Endodermal cell (in vitro differentiated cells): ENCODE measurements at regions not wholly inside any gene's neighbourhood (a gene's known extent, or its start where the extent isn't known, plus 50 kb on each side); places are given as distances from the start of the nearest gene placed in this dataset.
A peak's percentile ranks its signal among the peaks of the same experiment; 100 is the strongest.

Experiments
- DNase-seq: peaks from one replicate; pipeline ENCODE4 v3.0.0-alpha.2; 2017
- H3K27ac ChIP-seq: 2 replicates; pipeline ENCODE4 v1.5.1; 2013; ENCODE audit warnings: mild to moderate bottlenecking, low read depth, low read length, moderate library complexity
- H3K27me3 ChIP-seq: 2 replicates; pipeline ENCODE4 v1.6.1; 2013; ENCODE audit warnings: mild to moderate bottlenecking, low read length, moderate library complexity; ENCODE audit not compliant: insufficient read depth, control insufficient read depth, poor library complexity, severe bottlenecking
- H3K36me3 ChIP-seq: 2 replicates; pipeline ENCODE4 v1.7.0; 2013; ENCODE audit warnings: mild to moderate bottlenecking, low read length, moderate library complexity; ENCODE audit not compliant: control insufficient read depth, insufficient read depth
- H3K4me1 ChIP-seq: one replicate; pipeline ENCODE4 v1.7.0; 2013; ENCODE audit warnings: low read length; ENCODE audit not compliant: control insufficient read depth, insufficient read depth
- H3K4me3 ChIP-seq: 2 replicates; pipeline ENCODE4 v1.5.1; 2013; ENCODE audit warnings: mild to moderate bottlenecking, low read length, moderate library complexity
- H3K9ac ChIP-seq: 2 replicates; pipeline ENCODE4 v1.6.1; 2013; ENCODE audit warnings: mild to moderate bottlenecking, low read length, moderate library complexity; ENCODE audit not compliant: poor library complexity, severe bottlenecking; ENCODE audit errors: extremely low read depth
- H3K9me3 ChIP-seq: 2 replicates; pipeline ENCODE4 v1.6.1; 2013; ENCODE audit warnings: mild to moderate bottlenecking, low read length, moderate library complexity; ENCODE audit not compliant: control insufficient read depth
- H3K27ac Mint-ChIP-seq: 2 replicates; pipeline ENCODE4 v1.8.0; 2020; ENCODE audit warnings: mixed read lengths
- H3K27me3 Mint-ChIP-seq: 2 replicates; pipeline ENCODE4 v1.8.0; 2021; ENCODE audit warnings: mild to moderate bottlenecking, mixed read lengths; ENCODE audit not compliant: insufficient read depth
- H3K36me3 Mint-ChIP-seq: 2 replicates; pipeline ENCODE4 v1.8.0; 2020; ENCODE audit warnings: low read depth, mixed read lengths
- H3K4me1 Mint-ChIP-seq: 2 replicates; pipeline ENCODE4 v1.8.0; 2020; ENCODE audit warnings: mixed read lengths
- H3K4me3 Mint-ChIP-seq: 2 replicates; pipeline ENCODE4 v1.8.0; 2020; ENCODE audit warnings: mild to moderate bottlenecking, moderate library complexity, mixed read lengths
- H3K9me3 Mint-ChIP-seq: 2 replicates; pipeline ENCODE4 v1.8.0; 2020; ENCODE audit warnings: mild to moderate bottlenecking, mixed read lengths
- WGBS, 2 experiments: methylation state at CpG; one replicate each; pipeline versions ENCODE4 v1.1.5 to v1.1.7; 2013; ENCODE audit warnings: missing lambda C conversion rate in 2 of 2, mixed read lengths in 1 of 2; ENCODE audit not compliant: insufficient coverage in 1 of 2, insufficient read length in 1 of 2; 5-methylcytosine and 5-hydroxymethylcytosine counted together
- TF ChIP-seq, protein P1 (sequence below): fragments of 200-600 bp; sonication (generic); conservative IDR thresholded peaks from 2 replicates; pipeline ENCODE4 v1.5.0; 2021; ENCODE audit warnings: antibody characterized with exemption, mild to moderate bottlenecking

DNA sequence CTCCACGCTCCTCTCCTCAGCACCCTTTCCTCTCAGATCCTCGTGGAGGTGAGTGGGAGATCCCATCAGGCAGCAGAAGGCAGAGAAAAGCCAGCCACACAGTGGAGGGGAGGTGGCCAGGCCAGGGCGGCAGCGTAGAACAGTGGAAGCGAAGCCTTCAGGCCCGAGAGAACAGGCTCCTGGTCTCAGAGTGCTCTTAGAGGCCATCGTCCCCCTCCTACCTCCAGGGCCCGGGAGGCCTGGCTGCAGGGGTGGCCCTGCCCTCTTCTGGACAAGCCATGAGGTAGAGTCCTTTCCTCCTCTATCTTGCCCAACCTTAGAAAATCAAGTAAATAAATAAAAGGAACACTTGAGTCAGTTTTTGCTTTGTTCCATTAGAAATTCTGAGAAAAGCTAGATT, 202.0 kb downstream of the KATNAL1 start:
- no peaks in the 10 kb centered on the region for H3K27me3 ChIP-seq
- H3K4me1 Mint-ChIP-seq, result peaks cover 5% of the 10 kb centered on the region
- no peaks in the 10 kb centered on the region for H3K36me3 ChIP-seq
- H3K9me3 Mint-ChIP-seq, result no peaks in the 10 kb centered on the region
- TF ChIP-seq, protein P1, sequence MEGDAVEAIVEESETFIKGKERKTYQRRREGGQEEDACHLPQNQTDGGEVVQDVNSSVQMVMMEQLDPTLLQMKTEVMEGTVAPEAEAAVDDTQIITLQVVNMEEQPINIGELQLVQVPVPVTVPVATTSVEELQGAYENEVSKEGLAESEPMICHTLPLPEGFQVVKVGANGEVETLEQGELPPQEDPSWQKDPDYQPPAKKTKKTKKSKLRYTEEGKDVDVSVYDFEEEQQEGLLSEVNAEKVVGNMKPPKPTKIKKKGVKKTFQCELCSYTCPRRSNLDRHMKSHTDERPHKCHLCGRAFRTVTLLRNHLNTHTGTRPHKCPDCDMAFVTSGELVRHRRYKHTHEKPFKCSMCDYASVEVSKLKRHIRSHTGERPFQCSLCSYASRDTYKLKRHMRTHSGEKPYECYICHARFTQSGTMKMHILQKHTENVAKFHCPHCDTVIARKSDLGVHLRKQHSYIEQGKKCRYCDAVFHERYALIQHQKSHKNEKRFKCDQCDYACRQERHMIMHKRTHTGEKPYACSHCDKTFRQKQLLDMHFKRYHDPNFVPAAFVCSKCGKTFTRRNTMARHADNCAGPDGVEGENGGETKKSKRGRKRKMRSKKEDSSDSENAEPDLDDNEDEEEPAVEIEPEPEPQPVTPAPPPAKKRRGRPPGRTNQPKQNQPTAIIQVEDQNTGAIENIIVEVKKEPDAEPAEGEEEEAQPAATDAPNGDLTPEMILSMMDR, result peak; percentile 72
- H3K4me3 Mint-ChIP-seq, result no peak overlapping the region
- H3K27ac ChIP-seq, result no peak overlapping the region
- 81% methylated on average over 8 of the region's 8 CpGs; no CpG with 5 or more reads in 1 of the 2 experiments for WGBS, 2 experiments
- no peak overlapping the region for H3K4me3 ChIP-seq
- DNase-seq, result peak; percentile 79
- H3K27ac Mint-ChIP-seq, result peak overlapping the region; percentile 67
- no peak overlapping the region for H3K9ac ChIP-seq
- H3K9me3 ChIP-seq, result no peaks in the 10 kb centered on the region
- H3K36me3 Mint-ChIP-seq, result no peaks in the 10 kb centered on the region
- H3K4me1 ChIP-seq, result no peaks in the 10 kb centered on the region
- H3K27me3 Mint-ChIP-seq, result no peaks in the 10 kb centered on the region

DNA sequence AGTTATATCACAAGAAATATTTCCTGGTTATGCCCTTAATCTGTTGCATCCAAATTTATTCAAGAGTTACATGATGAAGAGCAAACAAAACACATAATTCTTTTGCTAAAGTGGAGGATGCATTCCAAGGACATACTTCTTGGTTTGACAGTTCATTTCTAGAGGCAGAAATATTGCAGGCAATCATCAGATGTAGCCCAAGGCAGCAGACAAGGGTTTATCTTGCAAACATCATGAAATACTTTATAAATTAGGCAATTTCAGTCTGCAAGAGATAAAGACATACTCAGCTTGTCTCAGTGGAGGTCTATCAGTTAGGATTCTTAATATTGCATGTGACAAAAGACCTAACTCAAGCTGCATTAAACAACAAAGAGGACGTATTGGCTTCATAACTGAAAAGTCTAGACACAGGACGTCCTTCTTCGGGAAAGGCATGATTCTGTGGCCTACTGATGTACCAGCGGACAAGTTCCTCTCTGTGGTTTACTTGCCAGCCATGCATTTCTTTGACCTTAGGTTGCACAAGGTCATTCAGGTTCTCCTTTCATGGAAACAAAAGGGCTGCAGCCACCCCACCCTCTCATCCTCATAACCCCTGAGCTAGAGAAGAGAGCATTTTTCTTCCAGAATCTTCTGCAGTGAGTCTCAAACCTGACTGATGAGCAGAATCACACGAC, 204.1 kb downstream of the KATNAL1 start:
- TF ChIP-seq, protein P1, result no peak

GRCh38 chr13:30100226-30100625, 207.1 kb downstream of the KATNAL1 start:
- Histone ChIP-seq H3K9ac (no peak overlapping the region), H3K36me3 (no peaks in the 10 kb centered on the region), H3K9me3 (no peaks in the 10 kb centered on the region), H3K4me3 (no peak overlapping the region), H3K27ac (no peak overlapping the region), H3K4me1 (no peaks in the 10 kb centered on the region), H3K27me3 (no peaks in the 10 kb centered on the region)
- TF ChIP-seq, protein P1, result no peak
- peaks cover 6% of the 10 kb centered on the region for H3K4me1 Mint-ChIP-seq
- no peak overlapping the region for H3K27ac Mint-ChIP-seq
- H3K9me3 Mint-ChIP-seq, result no peaks in the 10 kb centered on the region
- H3K4me3 Mint-ChIP-seq, result no peak overlapping the region
- peak; percentile 18 for DNase-seq
- no peaks in the 10 kb centered on the region for H3K36me3 Mint-ChIP-seq
- 97 to 100% methylated on average over 2 to 4 of the region's 4 CpGs for WGBS, 2 experiments
- no peaks in the 10 kb centered on the region for H3K27me3 Mint-ChIP-seq

More for the DNA sequence above, 204.1 kb downstream of the KATNAL1 start:
- H3K4me1 Mint-ChIP-seq, result peaks cover 7% of the 10 kb centered on the region
- DNase-seq, result peak; percentile 12
- Histone ChIP-seq H3K9ac (no peak overlapping the region), H3K4me1 (no peaks in the 10 kb centered on the region), H3K27ac (no peak overlapping the region), H3K27me3 (no peaks in the 10 kb centered on the region), H3K36me3 (no peaks in the 10 kb centered on the region), H3K9me3 (no peaks in the 10 kb centered on the region), H3K4me3 (no peak overlapping the region)
- no peaks in the 10 kb centered on the region for H3K36me3 Mint-ChIP-seq
- no peak overlapping the region for H3K27ac Mint-ChIP-seq
- no peak overlapping the region for H3K4me3 Mint-ChIP-seq
- 87 to 93% methylated on average over 4 to 5 of the region's 5 CpGs for WGBS, 2 experiments
- H3K27me3 Mint-ChIP-seq, result no peaks in the 10 kb centered on the region
- no peaks in the 10 kb centered on the region for H3K9me3 Mint-ChIP-seq
